Suprapubic skin (tissue), 3 donors: ENCODE measurements at regions not wholly inside any gene's neighbourhood (a gene's known extent, or its start where the extent isn't known, plus 50 kb on each side); places are given as distances from the start of the nearest gene placed in this dataset.

ENCODE experiments used
- CTCF ChIP-seq, 2 donors: fragments of 200-600 bp in 1 of 2; fragments of 450-650 bp in 1 of 2; sonication (generic) in 1 of 2; IDR thresholded peaks; one replicate each; pipeline ENCODE4 v1.5.1; 2016 to 2019; ENCODE audit warnings: antibody characterized with exemption in 2 of 2, mild to moderate bottlenecking in 1 of 2, moderate library complexity in 1 of 2
- EP300 ChIP-seq: sonication (generic); formaldehyde crosslinking; IDR thresholded peaks from one replicate; pipeline ENCODE4 v1.6.1; 2017; ENCODE audit warnings: antibody characterized with exemption
- POLR2A ChIP-seq, 2 donors: fragments of 450-650 bp; IDR thresholded peaks; one replicate each; pipeline ENCODE4 v1.6.1; 2017; ENCODE audit warnings: antibody characterized with exemption in 2 of 2, mild to moderate bottlenecking in 2 of 2, moderate library complexity in 2 of 2

- no peak for TF ChIP-seq CTCF (IDR thresholded peaks at IDR 0.05)
- TF ChIP-seq POLR2A (IDR thresholded peaks at IDR 0.05), result no peak
- no peak for TF ChIP-seq EP300
These were observed 340.1 kb downstream of the SLC4A3 start for GRCh38 chr2:219967247-219968245.
